GM12878 (cell line): ENCODE measurements at regions not wholly inside any gene's neighbourhood (a gene's known extent, or its start where the extent isn't known, plus 50 kb on each side); places are given as distances from the start of the nearest gene placed in this dataset.

Source experiments
- ATAC-seq: fragments of 200-7000 bp; cut with Tn5 transposase; 3 replicates; pipeline ENCODE4 v1.9.1; 2020; ENCODE audit warnings: mild to moderate bottlenecking, moderate library complexity
- BruUV-seq: library from RNA; stranded (reverse); fragments of 400-500 nt; replicated peaks from 2 replicates; lab custom pipeline; 2021; lab: Mats Ljungman, UMichigan
- CTCF ChIA-PET: fragments of 300-600 bp; sonication (Branson Sonifier 250); formaldehyde crosslinking; extraction: SDS; loops from one replicate; lab custom pipeline; 2021; ENCODE audit warnings: inconsistent platforms; lab: Yijun Ruan, JAX
- POLR2A ChIA-PET: fragments of 350-600 bp; formaldehyde crosslinking; extraction: SDS; loops from one replicate; lab custom pipeline; 2021; ENCODE audit warnings: inconsistent platforms; lab: Charles Lee
- RAD21 ChIA-PET: fragments of 300-600 bp; sonication (Branson Sonifier 250); formaldehyde crosslinking; loops from one replicate; lab custom pipeline; 2023; ENCODE audit warnings: antibody characterized with exemption; ENCODE audit not compliant: unreplicated experiment; lab: Charles Lee
- SMC1A ChIA-PET: fragments of 300-600 bp; sonication (Branson Sonifier 250); formaldehyde crosslinking; loops from one replicate; lab custom pipeline; 2023; ENCODE audit not compliant: unreplicated experiment, uncharacterized antibody; lab: Charles Lee
- DNase-seq: peaks from one replicate; pipeline ENCODE4 v3.0.0-alpha.2; 2011; ENCODE audit warnings: low read depth, low spot score
- FAIRE-seq: peaks from 3 replicates; lab custom pipeline; 2011; peaks lifted over from hg19 to GRCh38; lab: Jason Lieb, UNC
- H2AFZ ChIP-seq: 2 replicates; pipeline ENCODE4 v1.6.0; 2011; ENCODE audit warnings: low read depth, low read length, control low read depth; ENCODE audit not compliant: control insufficient read depth
- H3K27ac ChIP-seq: 2 replicates; pipeline ENCODE4 v1.5.1; 2011; ENCODE audit warnings: control low read depth; ENCODE audit not compliant: control insufficient read depth, insufficient read depth
- H3K27me3 ChIP-seq, 2 experiments: replicated peaks in 1 of 2; 2 replicates each; pipeline versions ENCODE4 v1.6.0 to v1.6.1; 2011; ENCODE audit warnings: low read length in 1 of 2; ENCODE audit not compliant: control insufficient read depth in 2 of 2, insufficient read depth in 2 of 2
- H3K36me3 ChIP-seq, 2 experiments: 2 replicates each; pipeline ENCODE4 v1.5.1; 2011; ENCODE audit warnings: low read length in 1 of 2; ENCODE audit not compliant: control insufficient read depth in 2 of 2, insufficient read depth in 2 of 2
- H3K4me1 ChIP-seq: 2 replicates; pipeline ENCODE4 v1.6.1; 2011; ENCODE audit warnings: mild to moderate bottlenecking, low read length, moderate library complexity, mixed read lengths; ENCODE audit not compliant: control insufficient read depth, insufficient read depth
- H3K4me2 ChIP-seq: 2 replicates; pipeline ENCODE4 v1.6.0; 2011; ENCODE audit warnings: control low read depth; ENCODE audit not compliant: control insufficient read depth, insufficient read depth
- H3K4me3 ChIP-seq: fragments of 200-600 bp; sonication (generic); 2 replicates; pipeline ENCODE4 v1.5.1; 2016
- H3K79me2 ChIP-seq: 2 replicates; pipeline ENCODE4 v1.6.0; 2011; ENCODE audit warnings: low read length; ENCODE audit not compliant: control insufficient read depth, insufficient read depth
- H3K9ac ChIP-seq: 2 replicates; pipeline ENCODE4 v1.8.0; 2011; ENCODE audit warnings: low read length, control low read depth, mixed read lengths; ENCODE audit not compliant: control insufficient read depth, insufficient read depth
- H3K9me3 ChIP-seq: replicated peaks from 3 replicates; pipeline ENCODE4 v1.5.1; 2011; ENCODE audit warnings: mild to moderate bottlenecking, low read length; ENCODE audit not compliant: control insufficient read depth, insufficient read depth
- H4K20me1 ChIP-seq: 2 replicates; pipeline ENCODE4 v1.6.0; 2011; ENCODE audit not compliant: control insufficient read depth, insufficient read depth
- BACH1 ChIP-seq: fragments of 450-650 bp; IDR thresholded peaks from 2 replicates; pipeline ENCODE4 v1.6.1; 2017; ENCODE audit warnings: mild to moderate bottlenecking, borderline replicate concordance
- KAT2A ChIP-seq: conservative IDR thresholded peaks from 2 replicates; pipeline ENCODE4 v1.6.1; 2011; ENCODE audit warnings: low read depth, low read length; ENCODE audit not compliant: control insufficient read depth
- SIN3A ChIP-seq: IDR thresholded peaks from 2 replicates; pipeline ENCODE4 v1.6.1; 2012; ENCODE audit warnings: low read depth, low read length, improper control_type of control experiment
- SREBF1 ChIP-seq: IDR thresholded peaks from 2 replicates; pipeline ENCODE4 v1.6.1; 2012; ENCODE audit warnings: mild to moderate bottlenecking, low read length
- STAT1 ChIP-seq: fragments of 450-650 bp; conservative IDR thresholded peaks from 2 replicates; pipeline ENCODE4 v1.6.1; 2014; ENCODE audit warnings: antibody characterized with exemption, mild to moderate bottlenecking
- ZNF384 ChIP-seq: IDR thresholded peaks from 2 replicates; pipeline ENCODE4 v1.6.1; 2012; ENCODE audit warnings: low read depth, mild to moderate bottlenecking, low read length, improper control_type of control experiment, borderline replicate concordance
- ZSCAN29 ChIP-seq: fragments of 450-650 bp; IDR thresholded peaks from 2 replicates; pipeline ENCODE4 v1.6.1; 2017; ENCODE audit warnings: mild to moderate bottlenecking, moderate library complexity
- WGBS: methylation state at CpG from one replicate; pipeline ENCODE4 v1.1.6; 2016; ENCODE audit warnings: low lambda C conversion rate; ENCODE audit not compliant: insufficient replicate concordance, insufficient coverage; ENCODE audit errors: missing lambda C conversion rate; 5-methylcytosine and 5-hydroxymethylcytosine counted together
- in situ Hi-C: fragments of 300-500 bp; cut with MboI; formaldehyde crosslinking; loops from 9 replicates; pipeline ENCODE4 v1.14.3; 2018; ENCODE audit warnings: mixed read lengths
- intact Hi-C: fragments of 100-400 bp; cut with micrococcal nuclease; formaldehyde crosslinking; loops from one replicate; pipeline ENCODE4 v1.14.2; 2022; ENCODE audit not compliant: unreplicated experiment
- TF ChIP-seq, protein P1 (sequence below): IDR thresholded peaks from 2 replicates; pipeline ENCODE4 v1.6.1; 2012; ENCODE audit warnings: low read depth, low read length, improper control_type of control experiment
- TF ChIP-seq, protein P2 (sequence below): IDR thresholded peaks from 2 replicates; pipeline ENCODE4 v1.6.1; 2011; ENCODE audit warnings: borderline replicate concordance, low read depth, mild to moderate bottlenecking, moderate library complexity, low read length; ENCODE audit not compliant: insufficient read depth, poor library complexity, severe bottlenecking

DNA sequence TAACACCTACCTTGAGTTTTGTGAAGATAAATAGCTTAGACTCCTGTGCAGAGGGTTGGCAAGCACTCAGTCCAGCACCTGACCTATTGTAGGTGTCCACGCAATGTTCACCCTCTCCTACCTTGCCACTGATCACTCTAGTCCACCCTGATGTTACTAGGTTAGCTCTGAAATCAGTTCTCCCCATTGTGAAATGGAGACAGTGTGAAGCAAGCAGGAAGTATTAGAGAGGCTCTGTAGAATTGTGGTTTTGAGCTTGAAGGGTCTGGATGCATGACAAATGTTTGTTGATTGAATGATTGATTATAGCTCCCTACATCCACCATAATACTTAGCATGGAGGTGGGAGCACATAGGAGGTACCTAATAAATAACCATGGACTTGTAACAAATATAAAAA is 199.7 kb downstream of the RPLP1 start:
- no peak overlapping the region for H3K9ac ChIP-seq
- 72% methylated on average over 1 of the region's 1 CpG for WGBS
- DNase-seq (no peak), ATAC-seq (no peak), FAIRE-seq (no peak)
- RAD21 ChIA-PET: interaction anchor here (0.7 to 1.7 kb wide), 3 partner anchors 16 to 49 kb away, joined by 3 to 10 read pairs (median 3); no protein-coding TSS in a partner anchor
- intact Hi-C loops (no loop called here), in situ Hi-C loops (no loop called here)
- H3K36me3 ChIP-seq: no peaks in the 10 kb centered on the region
- peaks cover 0 to 9% of the 10 kb centered on the region in 2 experiments for H3K27me3 ChIP-seq
- H3K4me1 ChIP-seq: no peaks in the 10 kb centered on the region; the same call in 1 of the 2 replicates
- no peaks in the 10 kb centered on the region for H4K20me1 ChIP-seq
- no peaks in the 10 kb centered on the region; the same call in 2 of the 3 replicates for H3K9me3 ChIP-seq
- H2AFZ ChIP-seq: no peak overlapping the region
- BruUV-seq: no TSS peak
- CTCF ChIA-PET: interaction anchor here (0.9 to 2.3 kb wide), 4 partner anchors 22 to 176 kb away, joined by 3 to 7 read pairs (median 4); no protein-coding TSS in a partner anchor
- no peak overlapping the region for H3K27ac ChIP-seq
- POLR2A ChIA-PET: interaction anchor here (1.6 kb wide), 1 partner anchor 11 kb away, joined by 7 read pairs; no protein-coding TSS in a partner anchor
- SMC1A ChIA-PET: interaction anchor here (1.5 kb wide), 2 partner anchors 27 to 75 kb away, joined by 4 to 6 read pairs; no protein-coding TSS in a partner anchor
- TF ChIP-seq BACH1 (no peak), ZNF384 (no peak)
- no peaks in the 10 kb centered on the region for H3K79me2 ChIP-seq
- H3K4me2 ChIP-seq: no peak overlapping the region
- no peak overlapping the region for H3K4me3 ChIP-seq

DNA sequence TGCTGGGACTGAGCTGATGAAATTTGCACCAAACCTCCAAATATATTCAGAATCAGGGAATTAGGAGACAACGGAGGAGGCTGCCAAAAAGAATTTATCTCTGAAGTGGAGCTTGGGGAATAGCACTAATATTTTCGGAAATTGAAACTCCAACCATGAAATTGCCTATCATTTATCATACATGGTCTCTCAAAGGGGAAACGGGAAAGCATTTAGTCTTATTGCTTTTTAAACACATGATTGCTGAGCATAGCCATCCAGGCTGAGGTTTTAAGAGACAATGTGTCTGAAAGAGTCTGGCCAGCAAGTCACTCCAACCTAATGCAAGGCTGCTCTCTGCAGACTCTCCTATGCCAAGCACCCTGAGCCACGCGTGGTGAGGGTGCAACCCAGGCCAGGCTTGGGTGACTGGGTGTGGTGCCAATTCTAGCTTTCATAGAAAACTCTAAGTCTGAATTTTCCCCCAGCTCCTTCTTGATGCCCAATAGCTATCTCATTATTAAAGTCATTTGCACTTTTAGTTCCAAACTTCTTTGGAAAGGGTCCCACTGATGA is 200.2 kb downstream of the RPLP1 start:
- RAD21 ChIA-PET: interaction anchor here (1.1 to 1.7 kb wide), 2 partner anchors 16 to 23 kb away, joined by 3 to 10 read pairs; no protein-coding TSS in a partner anchor
- CTCF ChIA-PET: interaction anchor here (0.9 to 2.3 kb wide), 4 partner anchors 22 to 176 kb away, joined by 3 to 7 read pairs (median 4); no protein-coding TSS in a partner anchor
- no TSS peak for BruUV-seq
- ATAC-seq: no peak
- no peak overlapping the region for H3K4me3 ChIP-seq
- H3K36me3 ChIP-seq: no peaks in the 10 kb centered on the region
- SMC1A ChIA-PET: interaction anchor here (1.5 kb wide), 2 partner anchors 27 to 76 kb away, joined by 4 to 6 read pairs; no protein-coding TSS in a partner anchor
- H3K4me1 ChIP-seq: no peaks in the 10 kb centered on the region; the same call in 1 of the 2 replicates
- intact Hi-C loops (no loop called here), in situ Hi-C loops (no loop called here)
- no peak overlapping the region for H3K9ac ChIP-seq
- no peak for DNase-seq
- no peaks in the 10 kb centered on the region for H3K79me2 ChIP-seq
- H3K27me3 ChIP-seq: peaks cover 0 to 9% of the 10 kb centered on the region in 2 experiments
- POLR2A ChIA-PET: interaction anchor here (1.6 kb wide), 1 partner anchor 10 kb away, joined by 7 read pairs; no protein-coding TSS in a partner anchor
- no peaks in the 10 kb centered on the region; the same call in 2 of the 3 replicates for H3K9me3 ChIP-seq
- WGBS: 40% methylated on average over 5 of the region's 5 CpGs
- no peak overlapping the region for H3K27ac ChIP-seq
- H3K4me2 ChIP-seq: no peak overlapping the region
- no peak for TF ChIP-seq ZSCAN29
- TF ChIP-seq SREBF1: no peak
- TF ChIP-seq, protein P1, sequence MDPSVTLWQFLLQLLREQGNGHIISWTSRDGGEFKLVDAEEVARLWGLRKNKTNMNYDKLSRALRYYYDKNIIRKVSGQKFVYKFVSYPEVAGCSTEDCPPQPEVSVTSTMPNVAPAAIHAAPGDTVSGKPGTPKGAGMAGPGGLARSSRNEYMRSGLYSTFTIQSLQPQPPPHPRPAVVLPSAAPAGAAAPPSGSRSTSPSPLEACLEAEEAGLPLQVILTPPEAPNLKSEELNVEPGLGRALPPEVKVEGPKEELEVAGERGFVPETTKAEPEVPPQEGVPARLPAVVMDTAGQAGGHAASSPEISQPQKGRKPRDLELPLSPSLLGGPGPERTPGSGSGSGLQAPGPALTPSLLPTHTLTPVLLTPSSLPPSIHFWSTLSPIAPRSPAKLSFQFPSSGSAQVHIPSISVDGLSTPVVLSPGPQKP: no peak
- TF ChIP-seq, protein P2, sequence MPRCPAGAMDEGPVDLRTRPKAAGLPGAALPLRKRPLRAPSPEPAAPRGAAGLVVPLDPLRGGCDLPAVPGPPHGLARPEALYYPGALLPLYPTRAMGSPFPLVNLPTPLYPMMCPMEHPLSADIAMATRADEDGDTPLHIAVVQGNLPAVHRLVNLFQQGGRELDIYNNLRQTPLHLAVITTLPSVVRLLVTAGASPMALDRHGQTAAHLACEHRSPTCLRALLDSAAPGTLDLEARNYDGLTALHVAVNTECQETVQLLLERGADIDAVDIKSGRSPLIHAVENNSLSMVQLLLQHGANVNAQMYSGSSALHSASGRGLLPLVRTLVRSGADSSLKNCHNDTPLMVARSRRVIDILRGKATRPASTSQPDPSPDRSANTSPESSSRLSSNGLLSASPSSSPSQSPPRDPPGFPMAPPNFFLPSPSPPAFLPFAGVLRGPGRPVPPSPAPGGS: no peak
- TF ChIP-seq KAT2A: no peak
- no peak for TF ChIP-seq STAT1
- TF ChIP-seq SIN3A: no peak
- H4K20me1 ChIP-seq: no peaks in the 10 kb centered on the region
- FAIRE-seq: no peak
- H2AFZ ChIP-seq: no peak overlapping the region
